ENCODE measurements at regions not wholly inside any gene's neighbourhood (a gene's known extent, or its start where the extent isn't known, plus 50 kb on each side); places are given as distances from the start of the nearest gene placed in this dataset.

- TF ChIP-seq JUND (IDR thresholded peaks at IDR 0.05) (no peak), SIN3A (IDR thresholded peaks at IDR 0.05; ENCODE audit: low read depth) (no peak), SP1 (IDR thresholded peaks at IDR 0.05; ENCODE audit: low read depth) (no peak), CEBPB (IDR thresholded peaks at IDR 0.05; ENCODE audit: low read depth) (no peak)
- TF ChIP-seq, protein P1, sequence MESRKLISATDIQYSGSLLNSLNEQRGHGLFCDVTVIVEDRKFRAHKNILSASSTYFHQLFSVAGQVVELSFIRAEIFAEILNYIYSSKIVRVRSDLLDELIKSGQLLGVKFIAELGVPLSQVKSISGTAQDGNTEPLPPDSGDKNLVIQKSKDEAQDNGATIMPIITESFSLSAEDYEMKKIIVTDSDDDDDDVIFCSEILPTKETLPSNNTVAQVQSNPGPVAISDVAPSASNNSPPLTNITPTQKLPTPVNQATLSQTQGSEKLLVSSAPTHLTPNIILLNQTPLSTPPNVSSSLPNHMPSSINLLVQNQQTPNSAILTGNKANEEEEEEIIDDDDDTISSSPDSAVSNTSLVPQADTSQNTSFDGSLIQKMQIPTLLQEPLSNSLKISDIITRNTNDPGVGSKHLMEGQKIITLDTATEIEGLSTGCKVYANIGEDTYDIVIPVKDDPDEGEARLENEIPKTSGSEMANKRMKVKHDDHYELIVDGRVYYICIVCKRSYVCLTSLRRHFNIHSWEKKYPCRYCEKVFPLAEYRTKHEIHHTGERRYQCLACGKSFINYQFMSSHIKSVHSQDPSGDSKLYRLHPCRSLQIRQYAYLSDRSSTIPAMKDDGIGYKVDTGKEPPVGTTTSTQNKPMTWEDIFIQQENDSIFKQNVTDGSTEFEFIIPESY (IDR thresholded peaks at IDR 0.05; ENCODE audit: extremely low read depth, insufficient replicate concordance, low read length): no peak
Observed at GRCh38 chr5:2257326-2258244, 374.9 kb upstream of the IRX4 start (continued).

DNA sequence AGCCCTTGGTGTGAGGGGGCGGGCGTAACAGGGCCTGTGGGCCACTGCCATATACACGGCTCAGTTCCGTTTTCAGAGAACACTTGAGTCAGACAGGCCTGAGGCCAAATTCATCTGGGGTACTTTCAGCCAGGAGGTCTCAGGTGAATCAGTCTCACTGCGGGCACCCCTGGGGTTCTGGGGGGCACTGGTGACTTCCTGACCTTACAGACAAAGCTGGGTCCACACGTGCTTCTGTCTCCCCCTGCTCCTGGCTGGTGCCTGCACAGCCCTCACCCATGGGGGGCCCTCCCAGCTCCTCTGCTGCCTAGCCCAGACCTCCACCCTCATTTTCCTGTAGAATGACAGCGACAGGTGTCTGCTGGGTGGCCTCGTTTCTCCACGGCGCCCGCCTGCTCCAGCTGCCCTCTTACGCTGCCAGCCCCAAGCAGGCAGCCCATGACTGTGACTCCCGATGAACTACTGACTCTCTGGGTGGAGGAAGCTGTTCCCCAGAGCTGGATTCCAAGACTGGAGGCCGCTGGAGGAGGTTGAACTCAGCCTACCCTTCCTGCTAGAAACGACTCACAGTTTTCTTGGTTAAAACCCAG, 374.1 kb upstream of the IRX4 start:
- Histone ChIP-seq H3K4me2 (ENCODE audit: low read length) (no peak overlapping the region), H3K27me3 (ENCODE audit: insufficient read depth, low read length) (no peaks in the 10 kb centered on the region), H3K79me2 (ENCODE audit: insufficient read depth, low read length) (no peaks in the 10 kb centered on the region), H3K9ac (ENCODE audit: low read length) (no peak overlapping the region), H3K9me3 (ENCODE audit: control insufficient read depth in 1 of 2, insufficient read depth in 1 of 2, low read depth in 1 of 2, low read length in 2 of 2) (no peaks in the 10 kb centered on the region), H3K36me3 (ENCODE audit: control insufficient read depth in 1 of 2, insufficient read depth in 2 of 2, low read length in 2 of 2) (no peaks in the 10 kb centered on the region), H3K9me2 (ENCODE audit: insufficient read depth) (no peaks in the 10 kb centered on the region), H2AFZ (ENCODE audit: low read depth, low read length, poor library complexity, severe bottlenecking) (no peak overlapping the region), H3K4me1 (ENCODE audit: control insufficient read depth in 1 of 2, insufficient read depth in 2 of 2, low read length in 2 of 2) (no peaks in the 10 kb centered on the region), H3K27ac (ENCODE audit: low read depth, low read length) (no peak overlapping the region), H3K4me3 (replicated peaks in 1 of 2; ENCODE audit: low read depth in 1 of 2, low read length in 2 of 2) (no peak overlapping the region), H4K20me1 (ENCODE audit: insufficient read depth) (no peaks in the 10 kb centered on the region)
- TF ChIP-seq RAD21 (IDR thresholded peaks at IDR 0.05; ENCODE audit: low read depth) (no peak), POLR2AphosphoS5 (IDR thresholded peaks at IDR 0.05; ENCODE audit: low read depth, low read length) (no peak), ELF1 (IDR thresholded peaks at IDR 0.05; ENCODE audit: borderline replicate concordance, low read depth) (no peak), EGR1 (IDR thresholded peaks at IDR 0.05; ENCODE audit: low read depth) (no peak), SIN3A (IDR thresholded peaks at IDR 0.05; ENCODE audit: low read depth) (no peak), CTCF (IDR thresholded peaks at IDR 0.05 in 2 of 3, conservative IDR thresholded peaks at IDR 0.05 in 1 of 3; ENCODE audit: borderline replicate concordance in 1 of 3, insufficient read depth in 1 of 3, low read depth in 2 of 3, low read length in 2 of 3) (no peak), ZFX (IDR thresholded peaks at IDR 0.05) (no peak)
- TF ChIP-seq, protein P1 (IDR thresholded peaks at IDR 0.05; ENCODE audit: extremely low read depth, insufficient replicate concordance, low read length): no peak
- ChIA-PET CTCF (no interaction called here), RAD21 (ENCODE audit: low non-redundant PET in 1 of 2, low total read pairs in 2 of 2, uncharacterized antibody in 2 of 2, unreplicated experiment in 2 of 2) (no interaction called here), POLR2A (no interaction called here)
- no TSS peak for BruUV-seq (replicated peaks)
- DNase-seq (ENCODE audit: low read depth, low spot score) (no peak), ATAC-seq (no peak)
- intact Hi-C loops (cut with micrococcal nuclease): no loop called here

Data from HCT116 (cell line).